ENCODE measurements at regions not wholly inside any gene's neighbourhood (a gene's known extent, or its start where the extent isn't known, plus 50 kb on each side); places are given as distances from the start of the nearest gene placed in this dataset.

DNA sequence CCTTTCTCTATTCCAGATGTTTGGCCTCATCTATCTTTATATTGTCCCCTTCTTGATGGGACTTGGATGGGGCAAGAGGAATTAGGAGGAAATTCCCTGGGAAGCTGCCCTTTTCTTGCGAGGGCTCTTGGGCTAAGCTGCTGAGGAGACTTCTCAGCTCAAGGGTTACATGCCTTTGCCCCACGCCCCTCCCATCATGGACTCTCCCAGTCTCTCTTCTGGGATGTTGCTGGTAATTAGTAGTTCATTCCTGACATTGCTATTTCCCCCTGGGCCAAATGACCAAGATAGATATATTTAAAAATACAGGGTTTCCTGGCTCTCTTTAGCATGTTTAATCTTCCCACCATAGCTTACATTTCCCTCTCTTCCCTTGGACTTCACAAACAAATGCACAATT lies 90.6 kb upstream of the RALGPS2 start:
- DNase-seq (no peak), ATAC-seq (peak; percentile 24)
- H3K36me3 ChIP-seq, result no peaks in the 10 kb centered on the region
- H3K9me3 ChIP-seq, result no peaks in the 10 kb centered on the region
- no peaks in the 10 kb centered on the region for H3K27me3 ChIP-seq
- intact Hi-C loops (cut with DNase I), result no loop called here
- no peak overlapping the region for H3K27ac ChIP-seq
- TF ChIP-seq, protein P1, sequence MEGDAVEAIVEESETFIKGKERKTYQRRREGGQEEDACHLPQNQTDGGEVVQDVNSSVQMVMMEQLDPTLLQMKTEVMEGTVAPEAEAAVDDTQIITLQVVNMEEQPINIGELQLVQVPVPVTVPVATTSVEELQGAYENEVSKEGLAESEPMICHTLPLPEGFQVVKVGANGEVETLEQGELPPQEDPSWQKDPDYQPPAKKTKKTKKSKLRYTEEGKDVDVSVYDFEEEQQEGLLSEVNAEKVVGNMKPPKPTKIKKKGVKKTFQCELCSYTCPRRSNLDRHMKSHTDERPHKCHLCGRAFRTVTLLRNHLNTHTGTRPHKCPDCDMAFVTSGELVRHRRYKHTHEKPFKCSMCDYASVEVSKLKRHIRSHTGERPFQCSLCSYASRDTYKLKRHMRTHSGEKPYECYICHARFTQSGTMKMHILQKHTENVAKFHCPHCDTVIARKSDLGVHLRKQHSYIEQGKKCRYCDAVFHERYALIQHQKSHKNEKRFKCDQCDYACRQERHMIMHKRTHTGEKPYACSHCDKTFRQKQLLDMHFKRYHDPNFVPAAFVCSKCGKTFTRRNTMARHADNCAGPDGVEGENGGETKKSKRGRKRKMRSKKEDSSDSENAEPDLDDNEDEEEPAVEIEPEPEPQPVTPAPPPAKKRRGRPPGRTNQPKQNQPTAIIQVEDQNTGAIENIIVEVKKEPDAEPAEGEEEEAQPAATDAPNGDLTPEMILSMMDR (IDR thresholded peaks at IDR 0.05), result no peak
- no peaks in the 10 kb centered on the region for H3K4me1 ChIP-seq
- no peak overlapping the region for H3K4me3 ChIP-seq

DNA sequence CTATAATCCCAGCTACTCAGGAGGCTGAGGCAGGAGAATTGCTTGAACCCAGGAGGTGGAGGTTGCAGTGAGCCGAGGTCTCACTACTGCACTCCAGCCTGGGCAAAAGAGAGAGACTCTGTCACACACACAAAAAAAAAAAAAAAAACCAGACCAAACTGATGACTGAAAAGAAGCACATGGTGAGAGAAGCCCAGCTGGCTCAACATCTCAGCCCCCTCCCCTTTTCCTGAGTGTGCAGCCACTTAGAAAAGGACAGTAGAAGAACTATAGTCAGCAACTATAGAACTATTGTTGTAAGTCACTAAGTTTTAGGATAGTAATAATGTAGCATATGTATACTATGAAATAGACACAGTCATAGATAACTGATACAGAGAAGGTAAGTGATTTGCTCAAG lies 87.2 kb upstream of the RALGPS2 start:
- no peaks in the 10 kb centered on the region for H3K27me3 ChIP-seq
- intact Hi-C loops (cut with DNase I), result no loop called here
- no peaks in the 10 kb centered on the region for H3K36me3 ChIP-seq
- H3K27ac ChIP-seq, result no peak overlapping the region
- H3K4me1 ChIP-seq, result no peaks in the 10 kb centered on the region
- ATAC-seq, result no peak
- TF ChIP-seq, protein P1 (IDR thresholded peaks at IDR 0.05), result no peak
- DNase-seq, result no peak
- no peak overlapping the region for H3K4me3 ChIP-seq
- no peaks in the 10 kb centered on the region for H3K9me3 ChIP-seq

DNA sequence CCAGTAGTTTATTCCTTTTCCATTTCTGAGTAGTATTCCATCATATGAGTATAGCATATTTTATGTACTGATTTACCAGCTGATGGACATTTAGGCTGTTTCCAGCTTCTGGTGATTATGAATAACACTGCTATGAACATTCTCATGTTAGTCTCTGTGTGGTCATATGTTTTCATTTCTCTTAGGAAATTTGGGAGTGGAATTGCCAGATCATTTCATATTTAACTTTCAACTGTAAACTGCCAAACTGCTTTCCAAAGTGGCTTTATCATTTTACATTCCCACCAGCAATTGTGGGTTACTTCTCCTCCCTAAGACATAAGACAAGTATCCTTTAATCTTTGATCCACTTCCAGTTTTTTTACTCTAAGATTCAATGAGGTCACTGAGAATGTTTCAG lies 85.7 kb upstream of the RALGPS2 start:
- Histone ChIP-seq H3K36me3 (no peaks in the 10 kb centered on the region), H3K9me3 (no peaks in the 10 kb centered on the region), H3K4me3 (no peak overlapping the region), H3K27ac (no peak overlapping the region), H3K27me3 (no peaks in the 10 kb centered on the region), H3K4me1 (no peaks in the 10 kb centered on the region)
- TF ChIP-seq, protein P1 (IDR thresholded peaks at IDR 0.05), result no peak
- intact Hi-C loops (cut with DNase I), result no loop called here
- ATAC-seq (no peak), DNase-seq (no peak)

DNA sequence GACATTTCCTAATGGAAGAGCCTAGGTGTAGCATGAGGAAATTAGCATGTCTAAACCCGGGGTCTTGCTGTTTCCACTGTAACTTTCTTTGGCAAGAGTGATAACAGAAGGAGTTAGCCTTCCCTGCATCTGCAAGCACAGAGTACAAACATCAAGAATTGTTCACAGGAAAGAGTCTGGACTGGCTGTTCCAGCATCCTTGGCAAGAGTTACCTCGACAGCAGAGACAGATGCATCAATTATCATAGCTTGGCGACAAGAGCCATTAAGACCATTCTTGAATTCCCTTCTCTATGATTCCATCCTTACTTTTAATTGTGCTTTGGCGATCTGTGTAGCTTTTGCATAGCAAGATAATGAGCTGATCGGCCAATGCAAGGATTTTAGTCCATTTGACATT lies 82.8 kb upstream of the RALGPS2 start:
- H3K9me3 ChIP-seq, result no peaks in the 10 kb centered on the region
- DNase-seq (no peak), ATAC-seq (no peak)
- no peak overlapping the region for H3K27ac ChIP-seq
- no peak overlapping the region for H3K4me3 ChIP-seq
- TF ChIP-seq, protein P1 (IDR thresholded peaks at IDR 0.05), result no peak
- H3K36me3 ChIP-seq, result no peaks in the 10 kb centered on the region
- no peaks in the 10 kb centered on the region for H3K4me1 ChIP-seq
- H3K27me3 ChIP-seq, result no peaks in the 10 kb centered on the region
- intact Hi-C loops (cut with DNase I), result no loop called here

DNA sequence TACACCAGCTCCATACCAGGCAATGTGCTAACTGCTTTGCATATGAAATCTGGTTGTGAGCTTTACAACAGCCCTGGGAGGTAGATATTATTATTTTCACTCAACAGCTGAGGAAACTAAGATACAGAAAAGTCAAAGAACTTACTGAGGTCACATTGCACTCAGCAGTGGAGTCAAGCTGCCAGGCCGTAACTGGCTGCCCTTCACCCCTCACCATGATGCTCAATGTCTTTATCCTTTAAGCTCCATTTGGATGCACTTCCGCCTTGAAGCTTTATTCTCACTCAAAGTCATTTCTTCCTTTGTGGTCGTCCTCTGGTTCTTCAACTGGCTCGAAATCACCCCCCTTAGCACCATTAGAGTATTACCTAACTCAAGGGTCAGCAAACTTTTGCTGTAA lies 81.7 kb upstream of the RALGPS2 start:
- TF ChIP-seq, protein P1 (IDR thresholded peaks at IDR 0.05), result no peak
- H3K27ac ChIP-seq, result no peak overlapping the region
- ATAC-seq, result no peak
- no peak overlapping the region for H3K4me3 ChIP-seq
- no peaks in the 10 kb centered on the region for H3K4me1 ChIP-seq
- no peak for DNase-seq
- no peaks in the 10 kb centered on the region for H3K27me3 ChIP-seq
- intact Hi-C loops (cut with DNase I), result no loop called here
- H3K9me3 ChIP-seq, result no peaks in the 10 kb centered on the region
- no peaks in the 10 kb centered on the region for H3K36me3 ChIP-seq

DNA sequence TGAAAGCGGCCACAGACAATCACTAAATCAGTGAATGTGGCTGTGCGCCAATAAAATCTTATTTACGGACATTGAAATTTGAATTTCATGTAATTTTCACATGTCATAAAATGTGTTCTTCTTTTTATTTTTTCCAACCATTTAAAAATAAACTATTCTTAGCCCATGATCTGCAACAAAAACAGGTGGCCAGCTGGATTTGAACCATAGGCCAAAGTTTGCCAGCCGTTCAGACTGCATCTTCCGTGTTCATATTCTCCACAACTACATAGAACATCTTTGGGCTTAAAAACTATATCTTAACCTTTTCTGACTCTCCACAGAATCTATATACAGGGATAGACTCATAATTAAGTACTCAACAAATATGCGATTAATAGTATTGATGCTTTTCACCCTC lies 81.2 kb upstream of the RALGPS2 start:
- no peaks in the 10 kb centered on the region for H3K36me3 ChIP-seq
- intact Hi-C loops (cut with DNase I), result no loop called here
- DNase-seq (no peak), ATAC-seq (no peak)
- no peak overlapping the region for H3K27ac ChIP-seq
- TF ChIP-seq, protein P1 (IDR thresholded peaks at IDR 0.05), result no peak
- H3K4me3 ChIP-seq, result no peak overlapping the region
- no peaks in the 10 kb centered on the region for H3K27me3 ChIP-seq
- no peaks in the 10 kb centered on the region for H3K9me3 ChIP-seq
- no peaks in the 10 kb centered on the region for H3K4me1 ChIP-seq

Measured in upper lobe of right lung (tissue), 1 donor.